ENCODE measurements at regions not wholly inside any gene's neighbourhood (a gene's known extent, or its start where the extent isn't known, plus 50 kb on each side); places are given as distances from the start of the nearest gene placed in this dataset.

- no peak for DNase-seq (ENCODE audit: low read depth in 2 of 2)
These were observed 168.1 kb upstream of the MBNL1 start for GRCh38 chr3:152100491-152101132.

GRCh38 chr3:152102410-152102809 lies 166.3 kb upstream of the MBNL1 start:
- no peak for DNase-seq (ENCODE audit: low read depth in 2 of 2)

DNA sequence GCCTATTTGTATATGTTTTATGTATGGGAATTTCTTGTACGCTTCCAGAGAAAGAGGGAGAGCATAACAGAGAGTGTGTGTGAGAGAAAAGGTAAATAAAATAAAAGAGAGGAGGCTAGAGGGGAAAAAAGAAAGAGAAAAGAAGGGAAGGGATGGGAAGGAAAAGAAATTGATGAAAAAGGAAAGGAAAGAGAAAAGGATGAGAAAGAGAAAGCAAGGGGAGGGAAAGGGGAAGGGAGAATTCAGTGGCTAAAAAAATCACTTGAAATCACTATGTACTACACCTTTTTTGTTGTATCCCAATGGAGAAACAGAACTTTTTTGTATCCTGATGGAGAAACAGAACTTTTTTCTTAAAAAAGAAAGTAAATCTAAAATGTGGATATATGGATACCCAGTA lies 165.5 kb upstream of the MBNL1 start:
- no peak for DNase-seq (ENCODE audit: low read depth in 2 of 2)

DNA sequence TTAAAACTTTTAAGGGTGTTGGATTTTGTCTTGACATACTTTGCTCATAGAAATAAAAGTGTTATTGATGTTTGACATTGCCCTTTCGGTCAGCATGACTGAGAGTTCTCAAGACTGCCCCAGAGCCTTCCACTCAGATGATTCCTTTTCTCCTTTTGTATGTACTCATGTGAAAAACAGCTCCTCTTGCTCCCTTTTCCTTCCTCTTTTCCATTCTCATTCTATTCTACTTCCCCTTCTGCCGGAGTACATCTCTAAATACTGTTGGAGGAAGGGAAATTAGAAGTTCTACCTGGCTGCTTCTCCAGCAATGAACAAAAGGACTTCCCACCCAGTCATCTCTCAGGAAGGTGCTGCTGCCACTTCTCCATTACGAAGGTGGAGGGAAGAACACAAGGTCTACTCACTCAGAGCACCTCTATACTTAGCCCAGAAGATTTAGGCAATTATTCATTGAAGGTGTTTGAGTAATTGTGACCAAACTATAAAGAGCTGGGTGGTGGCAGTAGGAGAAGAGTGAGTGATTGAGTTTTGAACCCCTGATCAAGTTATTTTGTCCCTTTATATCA lies 163.8 kb upstream of the MBNL1 start:
- DNase-seq (ENCODE audit: low read depth in 2 of 2): no peak

GRCh38 chr3:152105446-152105845 lies 163.3 kb upstream of the MBNL1 start:
- DNase-seq (ENCODE audit: low read depth in 2 of 2): no peak

GRCh38 chr3:152109038-152109437 lies 159.7 kb upstream of the MBNL1 start:
- DNase-seq (ENCODE audit: low read depth in 2 of 2): no peak

DNA sequence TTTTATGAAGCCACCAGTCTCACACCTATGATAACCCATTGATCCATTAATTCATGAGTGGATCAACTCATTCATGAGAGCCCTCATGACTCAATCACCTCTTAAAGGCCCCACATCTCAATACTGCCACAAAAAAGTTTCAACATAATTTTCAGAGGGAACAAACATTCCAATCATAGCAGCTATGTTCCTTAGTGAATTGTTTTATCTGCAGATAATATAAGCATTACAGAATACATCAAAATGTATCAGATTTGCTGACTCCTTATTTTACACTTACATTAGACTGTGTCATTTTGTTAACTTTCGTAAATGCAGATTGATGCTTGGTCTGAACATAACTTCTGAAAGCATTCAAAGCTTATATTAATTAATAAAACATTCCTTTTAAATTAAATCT lies 155.3 kb upstream of the MBNL1 start:
- no peak for DNase-seq (ENCODE audit: low read depth in 2 of 2)

- no peak for DNase-seq (ENCODE audit: low read depth in 2 of 2)
These were observed 154.6 kb upstream of the MBNL1 start for GRCh38 chr3:152113992-152114651.

- DNase-seq (ENCODE audit: low read depth in 2 of 2): no peak
These were observed 148.0 kb upstream of the MBNL1 start for GRCh38 chr3:152120601-152121269.

DNA sequence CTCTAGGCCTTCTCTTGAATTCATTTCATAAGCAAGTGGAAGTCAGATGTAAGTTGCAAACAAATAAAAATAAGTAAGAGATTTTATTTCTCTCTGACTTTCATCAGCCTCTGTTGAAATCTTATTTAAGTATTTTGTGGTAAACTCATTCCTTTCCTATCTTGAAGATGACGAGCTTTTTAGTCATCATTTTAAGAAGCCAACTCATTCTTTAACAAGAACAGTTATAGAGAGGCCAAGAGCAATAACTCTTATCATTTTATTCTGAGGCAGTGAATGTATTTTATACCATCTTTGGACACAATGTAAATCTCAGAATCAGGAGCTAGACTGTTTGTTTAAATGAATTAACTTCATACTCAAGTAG lies 147.5 kb upstream of the MBNL1 start:
- DNase-seq (ENCODE audit: low read depth in 2 of 2): no peak

DNA sequence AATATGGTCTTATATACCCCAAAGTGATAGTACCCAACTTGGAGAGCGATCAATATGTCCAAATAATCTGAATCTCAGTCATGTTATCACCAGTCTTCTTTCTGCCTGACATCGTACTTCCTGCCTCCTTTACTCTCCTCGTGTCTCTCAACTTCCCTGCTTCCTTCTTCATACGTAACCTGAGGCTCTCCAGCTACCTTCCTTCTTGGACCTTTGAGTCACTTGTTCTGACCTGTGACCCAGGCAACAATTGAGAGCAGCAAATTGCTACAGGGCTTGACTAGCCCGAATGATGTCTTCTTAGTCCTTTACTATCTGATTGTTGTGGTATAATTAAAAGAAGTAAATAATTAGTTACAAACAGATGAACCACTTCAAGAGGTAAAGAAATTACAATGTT lies 145.9 kb upstream of the MBNL1 start:
- DNase-seq (ENCODE audit: low read depth in 2 of 2): no peak

DNA sequence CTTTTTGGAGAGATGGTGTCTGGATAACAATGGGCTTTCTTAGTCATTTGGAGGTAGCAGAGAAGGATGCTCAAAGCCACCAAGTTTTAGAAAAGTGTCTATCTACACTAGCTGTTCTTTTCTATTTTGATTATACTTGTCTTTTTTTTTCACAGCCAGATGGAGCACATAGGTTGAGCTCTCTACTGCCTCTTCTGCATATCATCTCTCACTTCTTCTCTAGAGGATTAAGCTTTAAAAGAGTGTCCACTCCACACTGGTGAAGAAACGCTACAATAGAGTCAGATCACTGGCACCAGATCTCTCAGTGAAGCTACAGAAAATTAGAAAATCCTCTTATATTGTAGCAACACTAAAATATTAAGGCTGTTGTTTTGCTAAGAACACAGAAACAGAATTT lies 145.3 kb upstream of the MBNL1 start:
- DNase-seq (ENCODE audit: low read depth in 2 of 2): no peak

DNA sequence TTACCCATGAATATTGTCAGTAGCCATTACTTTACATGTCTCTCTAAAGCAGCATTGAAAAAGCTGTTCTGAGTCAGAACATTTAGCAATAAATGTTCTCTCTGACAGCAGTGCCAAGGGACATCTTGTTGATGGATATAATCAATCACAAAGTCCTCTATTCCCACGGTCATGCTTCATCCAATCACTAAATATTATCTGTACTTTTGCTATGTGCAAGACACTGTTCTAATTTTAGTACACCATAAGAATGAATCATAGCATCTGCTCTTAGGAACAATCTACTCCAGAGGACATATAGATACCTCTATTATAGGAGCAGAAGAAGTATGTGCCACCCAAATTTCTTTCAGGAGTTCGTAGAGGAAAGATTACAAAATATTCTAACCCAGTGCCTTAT lies 142.5 kb upstream of the MBNL1 start:
- DNase-seq (ENCODE audit: low read depth in 2 of 2): no peak

DNA sequence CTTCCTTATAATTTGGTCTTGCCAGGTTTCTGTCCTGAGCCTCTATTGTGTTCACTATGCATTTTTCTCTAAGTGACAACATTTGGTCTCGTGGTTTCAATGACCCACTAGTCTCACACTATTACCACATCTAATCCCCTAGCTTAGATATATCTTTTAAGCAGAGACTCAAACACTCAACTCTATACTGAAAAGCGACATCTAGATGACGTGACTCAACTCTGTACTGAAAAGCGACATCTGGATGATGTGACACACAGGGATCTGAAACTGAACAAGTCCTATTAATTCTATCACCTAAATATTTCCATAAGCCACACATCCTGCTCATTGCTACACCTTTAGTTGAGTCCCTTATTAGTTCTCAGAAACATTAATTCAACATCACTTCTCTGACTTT lies 141.7 kb upstream of the MBNL1 start:
- DNase-seq (ENCODE audit: low read depth in 2 of 2): no peak

- DNase-seq (ENCODE audit: low read depth in 2 of 2): no peak
These were observed 140.4 kb upstream of the MBNL1 start for GRCh38 chr3:152128356-152128755.

GRCh38 chr3:152139651-152140050 lies 129.1 kb upstream of the MBNL1 start:
- DNase-seq (ENCODE audit: low read depth in 2 of 2): no peak

DNA sequence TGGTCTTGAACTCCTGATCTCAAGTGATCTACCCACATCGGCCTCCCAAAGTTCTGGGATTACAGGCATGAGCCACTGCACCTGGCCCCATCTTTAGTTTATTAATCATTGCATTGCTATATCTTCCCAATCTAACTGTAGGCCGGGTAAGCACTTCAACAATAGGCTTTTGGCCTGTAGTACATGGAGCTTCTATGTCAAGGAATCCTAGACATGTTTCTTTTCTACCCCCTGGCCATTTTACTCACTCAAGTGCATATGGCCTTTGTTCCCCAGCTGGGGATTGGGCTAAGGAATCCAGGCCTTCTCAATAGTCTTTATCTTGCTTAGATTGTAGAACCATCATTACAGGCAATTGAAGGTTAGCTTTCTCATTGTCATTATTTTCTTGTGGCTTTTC lies 122.3 kb upstream of the MBNL1 start:
- DNase-seq (ENCODE audit: low read depth in 2 of 2): no peak

DNA sequence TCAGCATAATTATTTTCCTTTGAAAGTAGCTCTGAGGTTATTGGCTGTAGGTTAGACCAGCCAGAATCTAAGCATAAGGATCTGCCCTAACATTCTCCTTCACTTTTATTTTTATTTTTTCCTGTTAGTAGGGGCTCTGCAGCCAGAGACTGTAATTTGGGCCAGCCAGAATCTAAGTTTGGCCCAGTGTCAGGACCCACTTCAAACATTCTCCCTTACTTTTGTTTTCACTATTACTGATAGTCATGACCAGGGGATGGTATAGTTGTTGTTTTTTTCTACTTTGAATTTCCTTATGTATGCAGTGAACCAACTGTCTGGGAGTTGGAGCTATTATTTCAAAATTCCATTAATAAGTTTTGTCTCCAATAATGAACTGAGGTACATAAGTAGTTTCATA lies 121.0 kb upstream of the MBNL1 start:
- no peak for DNase-seq (ENCODE audit: low read depth in 2 of 2)

DNA sequence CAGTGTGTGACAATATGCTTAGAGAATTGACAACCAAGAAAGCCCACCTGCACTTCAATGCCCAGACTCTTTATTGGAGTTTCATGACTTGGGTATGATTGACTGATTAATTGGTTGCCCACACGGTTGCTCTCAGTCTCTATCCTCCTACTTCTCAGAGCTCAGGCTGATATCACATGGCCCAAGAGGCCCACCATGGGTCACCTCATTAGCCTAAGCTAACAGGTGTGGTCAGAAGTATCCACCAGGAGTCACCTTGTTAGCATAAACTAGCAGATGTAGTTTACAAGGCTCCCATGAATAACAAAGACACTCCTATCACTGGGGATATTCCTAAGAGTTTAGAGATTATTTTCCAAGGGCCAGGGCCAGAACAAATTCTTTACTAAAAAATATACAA lies 120.2 kb upstream of the MBNL1 start:
- DNase-seq (ENCODE audit: low read depth in 2 of 2): no peak

- DNase-seq (ENCODE audit: low read depth in 2 of 2): no peak
These were observed 118.9 kb upstream of the MBNL1 start for GRCh38 chr3:152149832-152150231.

GRCh38 chr3:152151216-152151876 lies 117.4 kb upstream of the MBNL1 start:
- DNase-seq (ENCODE audit: low read depth in 2 of 2): no peak
